GM19351 (cell line): ENCODE measurements at regions not wholly inside any gene's neighbourhood (a gene's known extent, or its start where the extent isn't known, plus 50 kb on each side); places are given as distances from the start of the nearest gene placed in this dataset.

Experiments
- ATAC-seq: cut with Tn5 transposase; IDR thresholded peaks from one replicate; pipeline ENCODE4 v1.9.1; 2021; ENCODE audit warnings: mild to moderate bottlenecking, moderate library complexity; ENCODE audit not compliant: unreplicated experiment

DNA sequence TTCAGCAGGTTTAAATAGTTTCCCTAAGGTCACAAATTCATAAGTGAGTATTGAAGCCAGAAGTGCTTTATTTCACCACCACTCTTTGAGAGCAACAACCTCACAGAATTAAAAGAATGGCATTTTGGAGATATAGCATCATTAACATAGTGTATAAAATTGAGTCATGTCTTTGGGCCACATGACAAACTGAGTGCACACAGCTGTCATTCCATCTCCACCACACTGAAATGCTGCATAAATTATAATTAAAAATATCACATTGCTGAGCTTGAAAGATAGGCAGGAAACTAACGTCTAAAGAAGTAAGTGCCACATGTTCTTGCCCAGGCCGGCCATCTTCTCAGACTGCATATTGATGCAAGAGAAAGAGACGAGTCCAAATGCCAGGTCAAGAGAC, 897.9 kb upstream of the CNTNAP5 start:
- no peak for ATAC-seq

DNA sequence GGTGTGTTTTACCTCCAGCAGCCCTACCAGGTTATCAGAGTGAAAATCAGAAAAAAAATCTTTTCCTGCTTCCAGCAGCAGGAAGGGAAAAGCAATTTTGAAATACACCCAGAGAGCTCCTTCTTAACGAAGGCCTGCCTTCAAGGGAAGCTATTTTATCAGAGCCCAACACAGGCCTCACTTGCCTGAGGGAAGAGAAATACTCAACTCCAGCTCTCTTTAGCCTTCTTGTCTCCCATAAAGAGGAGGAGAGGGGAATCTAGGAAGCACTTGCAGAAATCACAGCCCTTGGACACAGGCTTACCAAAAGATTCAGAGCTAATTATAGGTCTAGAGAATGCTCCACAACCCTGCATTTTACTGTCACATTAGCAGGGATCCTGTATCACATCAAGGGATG, 896.1 kb upstream of the CNTNAP5 start:
- no peak for ATAC-seq

DNA sequence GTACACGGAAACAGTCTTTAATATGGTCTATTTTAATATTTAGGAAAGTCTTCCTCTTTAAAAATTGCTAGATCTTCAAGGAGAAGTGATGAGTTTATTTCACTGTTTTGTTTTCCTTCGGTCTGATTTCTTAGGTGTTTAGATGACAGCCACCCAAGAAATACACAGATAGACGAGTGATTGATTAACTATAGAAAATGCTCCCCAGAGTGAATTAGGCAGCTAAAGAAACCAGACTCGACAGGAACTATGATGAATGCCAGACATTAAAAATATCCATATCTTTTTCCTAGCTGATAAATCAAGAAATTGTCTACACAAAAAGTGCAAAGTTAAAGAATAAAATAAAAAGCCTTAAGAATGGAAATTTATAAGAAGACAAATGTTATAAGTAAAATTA, 888.7 kb upstream of the CNTNAP5 start:
- ATAC-seq = no peak

DNA sequence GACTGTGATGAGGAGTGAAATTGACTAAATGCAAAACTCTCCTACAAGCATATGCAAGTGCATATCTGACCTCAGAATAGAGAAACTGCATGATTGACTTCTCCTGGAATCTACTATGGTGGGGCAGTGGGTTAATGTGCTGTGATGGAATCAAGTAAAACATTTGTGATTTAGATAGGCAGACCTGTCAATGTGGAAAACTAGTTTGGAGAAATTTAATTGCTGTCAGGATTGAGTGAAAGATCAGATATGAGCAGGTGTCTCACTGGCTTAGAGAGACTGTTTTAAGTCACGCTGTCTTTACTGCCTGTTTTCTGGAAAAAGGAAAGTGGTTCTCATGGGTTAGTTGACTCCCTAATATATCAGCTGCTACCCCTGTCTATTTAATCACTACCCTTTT, 881.0 kb upstream of the CNTNAP5 start:
- no peak for ATAC-seq

DNA sequence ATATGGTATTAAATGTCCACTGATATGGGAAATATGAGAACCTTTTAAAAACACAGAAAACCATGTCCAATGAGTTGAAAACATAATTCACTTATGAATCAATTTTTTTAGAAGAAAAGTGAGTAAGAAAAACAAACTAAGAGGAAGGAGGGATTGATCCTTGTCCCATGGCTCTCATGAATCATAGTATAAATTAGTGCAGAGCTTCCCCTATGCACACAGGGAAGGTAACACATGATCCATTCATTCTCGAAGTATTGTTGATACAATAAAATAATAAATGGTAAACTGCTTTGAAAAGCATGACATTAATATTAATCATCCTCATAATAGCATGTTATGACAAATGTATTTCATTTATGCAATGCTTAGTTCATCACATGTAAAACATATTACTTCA, 872.0 kb upstream of the CNTNAP5 start:
- ATAC-seq = no peak

DNA sequence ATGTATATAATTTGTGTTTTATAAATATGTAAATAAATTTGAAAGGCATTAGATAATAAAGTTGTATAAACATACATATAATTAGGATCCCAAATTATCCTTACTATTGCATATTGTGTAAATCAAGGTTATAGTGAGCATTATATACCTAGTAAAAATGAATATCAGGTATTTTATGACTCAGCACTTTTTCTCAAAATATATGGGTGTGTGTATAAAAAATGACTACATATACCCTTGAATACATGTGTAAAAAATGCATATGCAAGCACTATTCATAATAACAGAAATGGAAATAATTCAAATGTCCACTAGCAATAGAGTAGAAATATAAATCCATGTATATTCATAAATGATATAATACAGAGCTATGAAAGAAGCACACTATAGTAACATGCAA, 870.9 kb upstream of the CNTNAP5 start:
- no peak for ATAC-seq

DNA sequence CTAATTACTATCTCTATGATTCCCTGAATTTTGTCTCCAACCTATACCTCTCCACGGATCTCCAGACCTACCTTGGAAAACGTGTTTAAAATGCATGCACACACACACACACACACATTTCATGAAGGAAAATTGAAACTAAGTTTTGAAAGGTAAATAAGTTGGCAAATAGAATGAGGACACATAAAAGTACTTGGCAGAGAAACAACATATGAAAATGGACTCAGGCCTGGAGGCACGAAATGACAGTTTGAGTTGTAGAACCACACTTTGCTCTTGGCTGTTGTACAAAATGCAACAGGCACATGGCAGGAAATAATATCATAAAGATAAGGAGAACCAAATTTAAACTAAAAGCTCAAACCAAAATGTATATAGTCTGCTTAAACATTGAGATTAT, 868.1 kb upstream of the CNTNAP5 start:
- ATAC-seq = no peak

DNA sequence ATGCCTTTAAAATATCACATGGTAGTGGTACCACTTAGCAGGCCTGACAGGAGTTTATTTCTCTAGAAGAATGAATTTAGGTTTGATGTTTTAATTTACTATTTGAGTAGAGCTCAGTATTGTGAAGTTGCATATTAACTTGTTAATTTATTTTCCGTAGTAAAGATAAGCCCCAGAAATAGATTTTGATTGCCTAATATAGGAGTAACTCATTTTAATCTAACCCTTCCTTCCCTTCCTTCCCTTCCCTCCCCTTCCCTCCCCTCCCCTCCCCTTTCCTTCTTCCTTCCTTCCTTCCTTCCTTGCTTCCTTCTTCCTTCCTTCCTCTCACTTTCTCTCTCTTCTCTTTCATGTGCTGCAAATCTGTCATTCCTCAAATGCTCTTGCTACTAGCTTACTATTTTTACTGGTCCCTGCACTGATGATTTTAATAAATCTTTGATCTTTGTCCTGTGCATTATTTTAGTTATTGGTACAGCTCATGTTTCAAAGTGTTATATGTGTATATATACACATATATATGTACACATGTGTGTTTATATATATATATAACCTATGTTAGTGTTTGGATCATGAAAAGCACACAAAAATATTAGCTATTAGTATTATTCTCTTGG, 862.6 kb upstream of the CNTNAP5 start:
- ATAC-seq = no peak

DNA sequence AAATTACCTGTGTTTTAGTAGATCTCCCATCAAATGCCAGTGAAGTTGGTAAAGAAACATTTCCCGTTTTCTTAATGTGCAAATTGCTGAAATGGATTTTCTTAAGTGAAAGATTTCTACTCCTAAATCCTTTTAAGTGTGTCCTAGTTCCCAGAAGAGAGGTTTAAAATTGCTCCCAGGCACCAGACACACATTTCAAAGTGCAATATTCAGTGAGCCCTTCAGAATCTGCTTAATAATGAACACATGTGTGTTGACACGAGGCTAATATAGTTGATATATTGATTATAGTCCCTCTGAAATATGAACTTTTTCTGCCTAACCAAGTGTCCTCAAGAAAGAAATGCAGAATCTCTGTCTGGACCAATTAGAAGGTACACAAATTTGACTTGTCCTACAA, 861.7 kb upstream of the CNTNAP5 start:
- no peak for ATAC-seq

DNA sequence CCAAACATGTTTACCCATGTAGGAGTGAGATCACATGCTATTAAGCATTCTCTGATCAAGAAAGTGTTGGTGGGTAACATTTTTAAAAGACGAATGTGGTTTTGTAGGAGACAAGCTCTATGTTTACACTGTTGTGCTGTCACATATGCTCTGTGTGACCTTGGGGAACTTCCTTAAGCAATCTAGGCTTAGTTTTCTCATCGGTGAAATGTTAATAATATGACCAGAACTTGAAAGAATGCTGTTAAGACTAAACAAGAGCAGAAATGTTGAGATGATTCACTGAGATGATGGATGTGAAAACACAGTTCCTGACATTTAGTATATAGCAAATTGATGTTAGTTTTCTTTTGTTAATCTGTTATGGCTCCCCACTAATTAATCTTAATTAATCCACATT, 860.9 kb upstream of the CNTNAP5 start:
- ATAC-seq = no peak

DNA sequence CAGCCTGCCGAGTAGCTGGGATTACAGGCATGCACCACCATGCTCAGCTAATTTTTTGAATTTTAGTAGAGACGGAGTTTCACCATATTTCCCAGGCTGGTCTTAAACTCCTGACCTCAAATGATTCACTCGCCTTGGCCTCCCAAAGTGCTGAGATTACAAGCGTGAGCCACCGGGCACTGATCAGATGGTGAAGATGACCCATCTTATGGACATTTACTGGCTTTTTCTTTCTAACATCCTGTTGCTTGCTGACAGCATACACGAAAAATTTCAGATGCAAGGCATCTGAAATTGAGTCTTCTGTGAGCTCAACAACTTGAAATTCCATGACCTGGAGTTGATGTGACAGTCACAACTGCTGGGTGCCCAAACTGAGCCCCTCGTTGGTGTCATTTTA, 859.5 kb upstream of the CNTNAP5 start:
- no peak for ATAC-seq

DNA sequence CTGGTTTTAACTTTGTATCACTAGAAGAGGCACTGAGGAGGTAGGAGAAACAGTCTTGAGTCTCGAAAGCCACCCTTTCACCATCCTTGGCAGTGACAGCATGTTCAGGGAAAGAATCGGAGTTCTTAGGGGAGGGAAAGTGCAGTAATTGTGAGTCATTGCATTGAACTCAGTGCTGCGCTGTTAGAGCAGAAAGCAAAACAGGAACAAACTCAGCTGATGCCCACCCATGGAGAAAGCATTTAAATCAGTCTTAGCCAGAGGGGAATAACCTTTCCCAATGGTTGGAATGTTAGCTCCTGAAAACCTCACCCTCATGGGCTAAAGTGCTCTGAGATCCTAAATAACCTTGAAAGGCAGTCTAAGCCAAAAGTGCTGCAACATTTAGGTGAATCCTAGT, 845.6 kb upstream of the CNTNAP5 start:
- no peak for ATAC-seq

DNA sequence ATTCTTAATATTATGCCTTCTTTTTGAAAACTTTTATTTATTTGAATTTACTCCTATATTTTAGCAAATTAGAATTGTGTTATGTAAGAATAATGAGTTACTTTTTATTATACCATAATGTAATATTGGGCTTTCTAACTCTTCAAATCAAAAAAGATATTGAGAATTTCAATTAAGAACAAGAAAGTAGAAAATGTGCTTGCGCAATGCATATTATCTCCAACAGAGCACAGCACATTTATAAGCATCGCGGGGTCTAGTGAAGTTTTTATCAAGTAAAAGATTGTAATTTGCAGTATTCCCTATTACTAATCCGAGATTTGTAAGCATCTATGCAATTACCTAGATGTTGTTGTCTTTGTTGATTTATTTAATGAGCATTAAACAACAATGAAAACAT, 829.1 kb upstream of the CNTNAP5 start:
- no peak for ATAC-seq

DNA sequence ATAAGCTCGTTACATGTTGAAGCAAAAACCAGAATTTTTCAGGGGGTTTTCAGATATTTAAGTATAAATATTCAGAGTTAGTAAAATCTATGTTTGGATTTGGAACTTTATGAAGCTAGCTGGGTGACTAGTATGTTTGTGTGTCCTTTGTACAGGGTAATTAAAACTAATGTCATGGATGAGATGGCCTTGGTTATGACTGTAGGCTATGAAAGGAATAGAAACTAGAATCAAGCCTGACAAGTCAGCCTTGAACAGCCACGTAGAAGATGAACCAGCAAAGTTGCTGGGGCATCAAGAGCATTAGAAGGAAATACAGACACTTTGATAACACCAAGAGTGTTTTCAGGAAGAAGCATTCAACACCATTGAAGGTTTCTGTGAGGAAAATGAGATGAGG, 825.1 kb upstream of the CNTNAP5 start:
- no peak for ATAC-seq

DNA sequence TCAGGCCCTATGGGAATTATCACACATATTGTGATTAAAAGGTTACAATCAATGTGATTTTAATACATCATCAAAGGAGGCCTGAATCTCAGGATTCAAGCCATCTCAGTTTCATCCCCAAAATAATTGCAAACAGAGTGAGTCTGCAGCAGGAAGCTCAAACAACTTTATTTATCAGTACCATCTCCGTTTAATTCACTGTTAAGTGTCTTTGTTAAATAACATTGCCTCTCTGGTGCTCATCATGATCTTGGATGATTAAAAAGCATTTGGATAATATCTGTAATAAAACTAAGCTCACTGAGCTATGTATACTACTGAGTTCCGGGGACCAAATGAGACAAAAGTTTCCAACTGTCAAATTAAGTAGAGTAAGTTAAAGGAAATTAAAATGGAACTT, 817.8 kb upstream of the CNTNAP5 start:
- no peak for ATAC-seq

DNA sequence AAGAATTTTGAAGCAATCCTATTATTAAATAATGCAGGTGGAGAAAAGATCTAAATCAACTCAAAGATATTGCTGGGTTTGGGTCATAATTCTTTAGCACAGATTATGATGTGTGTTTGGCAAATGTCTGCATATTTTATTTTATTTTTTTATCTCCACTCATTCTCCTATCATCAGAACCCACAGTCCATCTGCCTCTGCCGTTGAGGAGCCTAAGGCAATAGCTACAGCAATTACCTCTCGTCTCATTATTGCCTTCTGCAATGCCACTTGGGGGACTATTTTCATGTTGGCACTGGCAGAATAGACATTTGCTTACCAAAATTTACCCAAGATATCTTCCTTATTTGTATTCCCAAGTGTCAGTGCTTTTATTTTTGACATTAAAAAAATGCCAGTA, 815.9 kb upstream of the CNTNAP5 start:
- no peak for ATAC-seq

DNA sequence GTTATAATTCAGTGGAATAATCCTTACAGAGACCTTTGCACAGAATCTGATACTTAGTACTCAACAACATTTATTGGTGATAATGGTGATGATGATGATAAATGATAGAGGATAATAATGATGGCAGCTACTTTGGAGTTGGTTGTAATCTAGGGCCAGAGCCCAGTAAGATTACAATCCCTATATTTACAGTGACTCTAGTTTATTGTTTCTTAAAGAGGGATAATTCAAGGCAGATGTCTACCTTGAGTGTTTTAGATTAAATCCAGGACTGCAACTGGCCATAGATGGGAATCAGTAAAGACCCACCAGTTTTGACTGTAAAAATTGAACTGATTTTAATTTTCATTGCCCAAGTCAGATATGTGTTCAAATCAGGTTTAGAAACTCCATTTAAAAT, 813.9 kb upstream of the CNTNAP5 start:
- no peak for ATAC-seq

DNA sequence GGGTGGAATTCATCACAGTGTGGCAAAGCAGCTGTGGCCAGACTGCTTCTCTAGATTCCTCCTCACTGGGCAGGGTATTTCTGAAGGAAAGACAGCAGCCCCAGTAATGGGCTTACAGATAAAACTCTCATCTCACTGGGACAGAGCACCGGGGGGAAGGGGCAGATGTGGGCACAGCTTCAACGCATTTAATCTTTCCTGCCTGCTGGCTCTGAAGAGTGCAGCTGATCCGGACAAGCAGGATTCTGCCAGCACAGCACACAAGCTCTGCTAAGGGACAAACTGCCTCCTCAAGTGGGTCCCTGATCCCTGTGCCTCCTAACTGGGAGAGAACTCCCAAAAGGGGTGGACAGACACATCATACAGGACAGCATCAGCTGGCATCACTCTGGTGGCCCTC, 779.9 kb upstream of the CNTNAP5 start:
- no peak for ATAC-seq

DNA sequence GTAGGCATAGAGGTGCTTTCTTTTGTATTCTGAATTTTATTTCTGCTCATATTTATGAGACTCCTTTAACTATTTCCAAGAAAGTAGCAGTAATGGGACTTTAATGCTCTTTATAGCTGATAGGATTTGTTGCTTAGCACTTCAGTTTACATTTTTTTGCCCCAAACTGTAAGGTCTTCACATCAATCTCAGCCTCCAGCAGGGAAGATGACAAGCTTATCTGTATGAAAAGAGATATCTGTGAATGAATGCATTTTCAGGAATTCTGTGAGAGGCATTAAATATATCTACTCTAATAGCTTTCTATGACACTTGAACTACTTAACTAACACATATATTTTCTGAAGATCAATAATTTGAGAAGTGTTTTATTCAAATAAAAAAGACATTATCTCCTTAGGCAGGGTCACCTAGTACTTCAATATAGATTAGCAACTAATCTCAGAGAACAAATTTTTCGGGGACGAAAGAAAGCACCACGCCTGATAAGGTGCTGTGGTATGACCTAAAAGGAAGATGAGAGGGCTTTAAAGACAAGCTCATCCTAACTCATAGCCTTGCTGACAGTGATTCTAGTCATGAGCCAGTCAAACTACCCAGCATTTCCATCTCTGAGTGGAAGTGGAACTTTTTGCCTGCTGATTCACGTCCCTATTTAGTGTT, 766.1 kb upstream of the CNTNAP5 start:
- ATAC-seq = no peak

DNA sequence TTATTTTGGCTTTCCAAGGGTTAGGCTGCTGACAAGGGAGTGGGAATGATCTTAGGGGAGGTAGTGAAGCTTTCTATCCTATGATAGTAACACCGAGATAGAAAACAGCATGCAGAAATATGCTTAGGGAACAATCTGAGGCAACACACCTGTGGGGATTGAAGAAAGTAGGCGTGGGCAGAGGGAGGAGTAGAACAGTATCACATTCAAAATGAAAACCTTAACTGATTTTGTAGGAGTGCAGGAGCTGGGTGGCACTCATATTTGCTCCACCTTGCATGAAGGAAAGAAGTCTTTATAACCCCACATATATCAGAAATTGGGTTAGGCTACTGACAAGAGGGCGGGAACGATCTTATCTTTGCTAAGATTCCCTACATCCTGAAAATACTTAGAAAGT, 762.2 kb upstream of the CNTNAP5 start:
- no peak for ATAC-seq

DNA sequence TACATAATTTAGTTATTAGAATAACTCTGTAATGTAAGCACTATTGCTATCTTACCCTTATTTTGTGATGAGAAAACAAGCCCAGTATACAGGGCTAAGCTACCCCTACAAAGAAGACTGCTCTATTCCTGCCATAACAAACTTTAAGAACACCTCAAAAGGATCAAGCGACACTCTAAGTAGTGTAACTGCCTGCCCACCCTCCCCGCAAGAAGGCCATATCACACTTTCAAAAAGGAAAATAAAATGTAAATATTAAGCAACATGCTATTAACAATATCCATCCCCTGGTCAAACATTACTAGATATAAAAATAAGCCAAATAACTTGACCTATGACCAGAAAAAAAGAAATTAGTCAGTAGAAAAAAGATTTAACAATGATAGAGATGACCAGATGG, 741.7 kb upstream of the CNTNAP5 start:
- ATAC-seq = no peak

DNA sequence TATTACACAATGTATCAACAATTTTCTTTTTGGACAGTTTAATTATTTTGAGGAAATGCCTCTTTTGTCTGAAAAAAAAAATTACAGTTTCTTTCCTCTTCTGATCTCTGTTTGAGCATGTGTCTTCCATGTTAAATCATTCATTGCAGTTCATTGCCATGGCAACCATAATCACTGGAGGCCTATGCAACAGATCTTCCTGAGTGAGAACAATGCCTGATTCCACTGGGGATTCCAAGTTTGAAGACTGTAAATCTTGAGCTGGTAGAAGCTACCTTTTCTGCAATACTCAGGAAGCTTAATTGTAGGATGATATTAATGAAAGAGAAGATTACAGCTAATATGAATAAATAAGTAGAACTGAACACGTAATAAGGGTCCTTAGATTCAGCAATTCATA, 721.4 kb upstream of the CNTNAP5 start:
- no peak for ATAC-seq
